Psoas muscle (tissue), 7 donors: ENCODE measurements at regions not wholly inside any gene's neighbourhood (a gene's known extent, or its start where the extent isn't known, plus 50 kb on each side); places are given as distances from the start of the nearest gene placed in this dataset.

Experiments used
- ATAC-seq, 4 donors: fragments of 200-7000 bp; cut with Tn5 transposase; one replicate each; pipeline ENCODE4 v1.9.1; 2020; ENCODE audit warnings: moderate library complexity in 3 of 4, mild to moderate bottlenecking in 2 of 4
- DNase-seq, 2 donors: peaks; one replicate each; pipeline ENCODE4 v3.0.0-alpha.2; 2020
- H3K27ac ChIP-seq: fragments of 200-600 bp; one replicate; pipeline ENCODE4 v1.8.0; 2022
- H3K27me3 ChIP-seq, 3 donors: fragments of 200-600 bp in 1 of 3; one replicate each; pipeline versions ENCODE4 v1.6.1 to v1.8.0; 2013 to 2022; ENCODE audit warnings: low read length in 2 of 3, mild to moderate bottlenecking in 2 of 3, moderate library complexity in 1 of 3; ENCODE audit not compliant: insufficient read depth in 3 of 3
- H3K36me3 ChIP-seq, 2 donors: fragments of 200-600 bp in 1 of 2; one replicate each; pipeline versions ENCODE4 v1.6.1 to v1.8.0; 2013 to 2022; ENCODE audit warnings: low read depth in 1 of 2, mild to moderate bottlenecking in 1 of 2, moderate library complexity in 1 of 2; ENCODE audit not compliant: insufficient read depth in 1 of 2
- H3K4me1 ChIP-seq: fragments of 200-600 bp; one replicate; pipeline ENCODE4 v1.8.0; 2022
- H3K4me3 ChIP-seq: fragments of 200-600 bp; one replicate; pipeline ENCODE4 v1.8.0; 2022; ENCODE audit warnings: mild to moderate bottlenecking
- H3K9me3 ChIP-seq: fragments of 200-600 bp; one replicate; pipeline ENCODE4 v1.8.0; 2022
- CTCF ChIP-seq: fragments of 200-600 bp; IDR thresholded peaks from one replicate; pipeline ENCODE4 v1.8.0; 2022; ENCODE audit warnings: antibody characterized with exemption
- WGBS, 3 donors: extraction: QIAGEN DNeasy Blood & Tissue Kit; methylation state at CpG; one replicate each; pipeline versions ENCODE4 v1.1.6 to v1.1.7; 2013; 5-methylcytosine and 5-hydroxymethylcytosine counted together
- intact Hi-C, 2 donors: fragments of 100-400 bp; cut with DNase I; formaldehyde crosslinking; loops; one replicate each; pipeline versions ENCODE4 v1.11.0 to v1.14.2; 2022
- donor health status: healthy with polysubstance abuse.
- donor health status: DM: no; HTN: no; CAD: no; lungs with moderate emphysema.
- donor health status: Bipolar disorder and iron deficiency.
- donor health status: healthy.
- donor health status: DM: yes; HTN: yes; CAD: no.
- donor health status: DM: no; HTN: no; CAD: no.
- donor health status: DM: yes; HTN: yes; CAD: no.

- H3K27ac ChIP-seq = no peak overlapping the region
- no peak for DNase-seq
- 90 to 96% (median 93%) methylated on average over 3 of the region's 3 CpGs for WGBS, 3 donors
- no peak for ATAC-seq
- intact Hi-C loops = no loop called here
- no peaks in the 10 kb centered on the region for H3K9me3 ChIP-seq
- no peaks in the 10 kb centered on the region for H3K27me3 ChIP-seq
- peaks cover 6% of the 10 kb centered on the region for H3K4me1 ChIP-seq
- H3K36me3 ChIP-seq = no peaks in the 10 kb centered on the region
- H3K4me3 ChIP-seq = no peak overlapping the region
- TF ChIP-seq CTCF = no peak
Measured at GRCh38 chr5:124865066-124865465, 118.6 kb upstream of the ZNF608 start.

DNA sequence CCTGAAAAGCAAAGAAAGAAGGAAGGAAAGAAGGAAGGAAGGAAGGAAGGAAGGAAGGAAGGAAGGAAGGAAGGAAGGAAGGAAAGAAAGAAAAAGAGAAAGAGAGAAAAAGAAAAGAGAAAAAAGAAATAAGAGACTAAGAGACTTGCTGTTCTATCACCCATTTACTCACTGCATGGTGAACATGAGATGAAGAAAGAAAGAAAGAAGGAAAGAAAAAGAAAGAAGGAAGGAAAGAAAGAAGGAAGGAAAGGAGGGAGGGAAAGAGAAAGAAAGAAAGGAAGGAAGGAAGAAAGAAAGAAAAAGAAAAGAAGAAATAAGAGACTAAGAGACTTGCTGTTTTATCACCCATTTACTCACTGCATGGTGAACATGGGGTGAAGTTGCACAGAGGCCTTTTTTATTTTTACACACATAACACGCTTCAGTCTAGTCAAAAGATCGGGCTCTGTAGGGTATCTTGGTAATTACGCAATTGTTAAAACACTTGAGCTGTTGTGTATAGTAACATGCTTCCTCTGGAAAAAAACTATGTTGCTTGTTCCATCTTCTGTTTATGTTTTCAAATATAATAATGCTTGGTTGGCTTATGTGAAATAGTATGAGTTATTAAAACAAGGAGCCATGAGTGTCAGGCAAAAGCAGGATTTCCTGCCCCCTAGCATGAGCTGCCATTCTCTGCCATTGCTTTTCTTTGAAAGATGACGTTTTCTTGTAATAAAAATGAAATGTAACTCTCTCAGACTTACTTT is 119.3 kb upstream of the ZNF608 start:
- TF ChIP-seq CTCF = no peak
- no peak for ATAC-seq
- Histone ChIP-seq H3K4me3 (no peak overlapping the region), H3K36me3 (no peaks in the 10 kb centered on the region), H3K27me3 (no peaks in the 10 kb centered on the region), H3K27ac (no peak overlapping the region), H3K4me1 (peaks cover 13% of the 10 kb centered on the region), H3K9me3 (no peaks in the 10 kb centered on the region)
- no peak for DNase-seq
- intact Hi-C loops = no loop called here
- 65 to 74% (median 67%) methylated on average over 4 of the region's 4 CpGs for WGBS, 3 donors

DNA sequence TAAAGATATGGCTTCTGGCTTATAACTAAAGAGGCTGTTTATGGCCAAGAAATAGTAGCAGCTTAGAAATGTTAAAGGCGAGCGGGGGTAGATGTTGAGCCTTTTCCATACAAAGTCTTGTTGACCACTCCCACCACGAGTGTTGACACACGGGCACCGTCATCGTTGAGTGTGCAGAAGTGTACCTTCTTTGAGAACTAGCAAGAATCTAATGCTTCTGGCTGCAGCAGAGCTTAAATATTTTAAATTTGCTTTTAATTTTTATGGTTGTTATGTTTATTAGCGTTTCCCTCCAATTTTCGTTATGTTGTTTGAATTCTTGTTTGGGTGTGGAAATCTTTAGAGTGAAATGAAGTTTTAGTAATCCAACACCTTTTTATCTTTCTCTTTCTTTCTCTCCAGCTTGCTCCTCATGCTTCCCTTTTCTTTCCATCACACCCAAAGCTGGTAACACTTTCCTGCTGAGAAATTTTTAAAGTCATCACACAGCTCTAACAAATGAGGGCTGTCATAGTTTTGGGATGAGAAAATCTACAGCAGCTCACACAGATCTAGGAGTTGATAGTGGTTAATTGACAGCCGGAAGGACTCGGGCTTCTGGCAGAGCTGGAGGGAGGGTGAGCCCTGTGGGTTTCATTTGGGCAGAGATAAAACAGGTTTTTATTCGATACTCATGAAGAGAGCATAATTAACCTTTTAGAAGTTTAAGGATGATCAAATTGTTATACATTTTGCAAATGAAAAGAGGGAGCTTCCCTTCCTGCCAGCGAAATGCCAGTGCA is 120.1 kb upstream of the ZNF608 start:
- TF ChIP-seq CTCF = no peak
- no peaks in the 10 kb centered on the region for H3K27me3 ChIP-seq
- WGBS, 3 donors = 51 to 70% (median 53%) methylated on average over 12 of the region's 12 CpGs
- H3K4me1 ChIP-seq = peaks cover 20% of the 10 kb centered on the region
- no peak for DNase-seq
- ATAC-seq = no peak
- intact Hi-C loops = no loop called here
- no peaks in the 10 kb centered on the region for H3K36me3 ChIP-seq
- no peak overlapping the region for H3K27ac ChIP-seq
- no peaks in the 10 kb centered on the region for H3K9me3 ChIP-seq
- H3K4me3 ChIP-seq = no peak overlapping the region

DNA sequence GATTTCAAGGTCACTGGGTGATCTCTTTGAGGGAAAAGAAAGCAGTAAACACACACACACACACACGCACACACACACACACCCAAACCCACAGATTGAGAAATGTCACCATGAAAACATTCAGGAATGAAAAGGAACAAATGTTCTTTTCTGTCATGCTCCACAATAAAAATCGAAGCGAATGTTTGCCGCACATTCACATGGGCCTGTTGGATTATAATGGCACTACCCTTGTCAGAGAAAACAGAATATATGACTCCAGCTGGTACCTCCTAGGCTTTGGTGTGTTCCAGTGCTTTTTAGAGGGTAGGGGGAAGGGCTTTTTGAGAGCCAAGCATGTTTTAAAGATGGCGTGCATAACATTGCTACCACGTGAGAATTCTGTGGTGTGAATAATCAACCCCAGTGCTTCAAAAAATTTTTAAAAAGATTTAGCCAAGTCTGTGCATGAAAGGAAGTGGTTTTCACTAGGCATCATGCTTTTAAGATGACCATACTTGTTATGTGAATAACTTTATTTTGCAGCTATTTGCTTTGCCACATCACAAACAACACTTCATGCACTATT is 120.8 kb upstream of the ZNF608 start:
- Histone ChIP-seq H3K9me3 (no peaks in the 10 kb centered on the region), H3K4me3 (no peak overlapping the region), H3K36me3 (no peaks in the 10 kb centered on the region), H3K27ac (no peak overlapping the region), H3K4me1 (peaks cover 27% of the 10 kb centered on the region), H3K27me3 (no peaks in the 10 kb centered on the region)
- WGBS, 3 donors = 48 to 62% (median 54%) methylated on average over 6 of the region's 6 CpGs
- intact Hi-C loops = no loop called here
- DNase-seq (no peak), ATAC-seq (no peak)
- TF ChIP-seq CTCF = no peak
